Umbilical cord (tissue), 1 donor: ENCODE measurements at regions not wholly inside any gene's neighbourhood (a gene's known extent, or its start where the extent isn't known, plus 50 kb on each side); places are given as distances from the start of the nearest gene placed in this dataset.
A peak's percentile ranks its signal among the peaks of the same experiment; 100 is the strongest.
"Not testable (repeated sequence)": the region's sequence is repeated elsewhere in the genome, so short reads cannot be mapped to it uniquely, and the experiment has no call there.

Experiments used
- DNase-seq: peaks from one replicate; pipeline ENCODE4 v3.0.0-alpha.2; 2015; ENCODE audit warnings: low spot score

DNA sequence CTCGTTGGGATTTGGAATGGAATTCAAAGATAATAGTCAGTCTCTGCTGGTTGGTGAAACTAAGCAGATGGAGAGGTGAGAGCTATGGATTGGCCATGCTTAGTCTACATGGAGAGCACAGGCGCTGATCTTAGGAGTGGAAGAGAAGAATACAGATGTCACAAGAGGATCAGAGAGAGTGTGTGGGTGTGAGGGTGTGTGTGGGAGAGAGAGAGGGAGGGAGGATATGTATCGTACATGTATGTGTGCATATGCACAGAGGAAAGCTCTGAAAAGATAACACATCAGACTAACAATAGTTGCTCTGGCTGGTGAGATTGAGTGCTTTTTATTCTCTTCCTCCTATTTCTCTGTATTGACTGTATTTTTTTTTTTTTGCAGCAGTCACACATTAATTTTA lies 686.2 kb upstream of the TBX3 start:
- no peak for DNase-seq

DNA sequence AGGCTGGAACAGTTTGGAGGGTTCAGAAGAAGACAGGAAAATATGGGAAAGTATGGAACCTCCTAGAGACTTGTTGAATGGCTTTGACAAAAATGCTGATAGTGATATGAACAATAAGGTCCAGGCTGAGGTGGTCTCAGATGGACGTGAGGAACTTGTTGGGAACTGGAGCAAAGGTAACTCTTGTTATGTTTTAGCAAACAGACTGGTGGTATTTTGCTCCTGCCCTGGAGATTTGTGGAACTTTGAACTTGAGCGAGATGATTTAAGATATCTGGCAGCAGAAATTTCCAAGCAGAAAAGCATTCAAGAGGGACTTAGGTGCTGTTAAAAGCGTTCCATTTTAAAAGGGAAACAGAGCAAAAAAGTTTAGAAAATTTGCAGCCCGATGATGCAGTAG lies 682.3 kb upstream of the TBX3 start:
- DNase-seq = not testable (repeated sequence)

DNA sequence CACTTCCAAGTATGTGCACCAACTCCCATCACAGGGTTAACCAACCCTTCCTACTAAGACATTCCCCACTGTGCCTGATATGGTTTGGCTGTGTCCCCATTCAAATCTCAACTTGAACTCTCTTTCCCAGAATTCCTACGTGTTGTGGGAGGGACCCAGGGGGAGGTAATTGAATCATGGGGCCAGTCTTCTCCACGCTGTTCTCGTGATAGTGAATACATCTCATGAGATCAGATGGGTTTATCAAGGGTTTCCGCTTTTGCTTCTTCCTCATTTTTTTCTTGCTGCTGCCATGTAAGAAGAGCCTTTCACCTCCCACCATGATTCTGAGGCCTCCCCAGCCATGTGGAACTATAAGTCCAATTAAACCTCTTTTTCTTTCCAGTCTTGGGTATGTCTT lies 681.8 kb upstream of the TBX3 start:
- DNase-seq = not testable (repeated sequence)

DNA sequence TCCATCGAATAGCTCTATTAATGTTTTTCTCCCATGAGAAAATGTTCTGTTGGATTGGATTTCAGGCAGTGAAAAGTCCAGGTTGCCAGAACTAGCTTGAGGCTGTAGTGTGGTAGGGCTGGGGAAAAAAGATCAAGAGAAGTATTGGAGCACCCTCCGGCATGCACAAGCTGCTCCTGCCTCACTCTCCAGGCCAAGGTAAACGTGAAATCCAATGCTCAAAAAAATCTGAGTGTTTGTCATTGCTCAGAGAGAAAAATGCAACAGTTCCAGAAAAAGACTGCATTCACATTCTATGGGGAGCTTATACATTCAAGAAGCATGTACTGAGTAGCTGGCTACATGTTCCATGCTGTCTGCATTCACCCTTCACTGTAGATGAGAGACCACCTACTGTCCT lies 680.9 kb upstream of the TBX3 start:
- no peak for DNase-seq

DNA sequence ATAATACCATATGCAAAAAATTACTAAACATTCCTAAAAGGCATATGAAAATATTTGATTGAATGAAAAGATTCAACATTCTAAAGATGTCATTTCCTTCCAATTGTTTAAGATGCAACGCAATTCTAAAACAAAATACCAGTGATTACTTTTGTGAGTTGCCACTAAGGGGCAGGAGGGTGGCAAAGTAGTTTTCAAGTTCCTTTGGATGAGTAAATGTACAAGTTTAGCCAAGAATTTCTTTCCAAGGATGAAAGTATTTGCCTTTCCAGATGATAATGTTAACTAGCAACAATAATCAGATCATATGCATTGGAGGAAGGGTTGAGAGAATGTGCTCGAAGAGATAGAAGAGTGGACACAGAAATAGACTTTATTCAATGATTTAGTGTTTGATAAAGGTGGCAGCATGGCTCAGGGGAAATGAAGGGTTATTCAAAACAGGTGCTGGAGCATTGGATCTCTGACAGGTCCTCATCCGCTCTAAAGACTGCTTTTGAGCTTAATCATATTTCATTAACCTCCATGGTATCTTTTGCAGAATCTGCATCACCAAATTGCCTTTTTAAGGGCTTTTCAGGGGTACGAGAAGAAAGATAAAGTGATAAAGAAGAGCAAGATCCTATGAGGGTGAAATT lies 678.5 kb upstream of the TBX3 start:
- DNase-seq = peak; percentile 55

DNA sequence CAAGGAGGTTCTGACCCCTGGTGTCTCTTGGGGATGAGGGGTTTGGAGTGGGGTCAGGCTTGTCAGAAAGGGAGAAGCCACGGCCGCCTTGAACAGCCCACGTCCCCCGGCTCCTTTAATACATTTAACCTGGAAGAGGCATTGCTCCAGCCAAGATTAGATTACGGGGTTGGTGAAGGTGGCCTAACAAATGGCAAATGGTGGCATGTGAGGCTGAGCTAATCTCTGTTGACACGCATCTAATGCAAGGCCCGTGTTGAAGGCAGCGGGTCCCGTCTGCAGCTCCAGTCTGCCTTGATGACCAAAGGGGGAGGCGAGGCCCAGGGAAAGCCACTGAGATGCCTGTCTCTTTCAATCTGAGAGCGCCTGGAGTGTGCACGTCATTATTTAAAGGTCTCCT lies 673.7 kb upstream of the TBX3 start:
- DNase-seq = no peak

DNA sequence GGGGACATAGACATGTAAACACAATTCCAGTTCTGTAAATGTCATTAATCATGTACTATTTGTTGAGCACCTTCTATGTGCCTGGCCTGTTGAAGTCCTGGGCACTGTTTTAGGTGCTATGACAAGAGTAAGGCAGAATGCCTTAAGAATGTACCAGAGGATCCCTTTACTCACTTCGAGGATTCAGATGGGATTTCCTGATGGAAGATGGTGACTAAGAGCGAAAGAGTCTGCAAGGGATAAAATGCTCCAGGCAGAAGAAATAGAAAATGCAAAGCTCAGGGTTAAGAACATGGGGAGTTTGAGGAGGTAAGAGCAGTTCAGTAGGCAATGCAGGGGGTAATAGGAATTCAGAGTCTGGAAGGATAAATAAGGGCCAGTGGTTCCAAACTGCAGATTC lies 671.3 kb upstream of the TBX3 start:
- DNase-seq = no peak

DNA sequence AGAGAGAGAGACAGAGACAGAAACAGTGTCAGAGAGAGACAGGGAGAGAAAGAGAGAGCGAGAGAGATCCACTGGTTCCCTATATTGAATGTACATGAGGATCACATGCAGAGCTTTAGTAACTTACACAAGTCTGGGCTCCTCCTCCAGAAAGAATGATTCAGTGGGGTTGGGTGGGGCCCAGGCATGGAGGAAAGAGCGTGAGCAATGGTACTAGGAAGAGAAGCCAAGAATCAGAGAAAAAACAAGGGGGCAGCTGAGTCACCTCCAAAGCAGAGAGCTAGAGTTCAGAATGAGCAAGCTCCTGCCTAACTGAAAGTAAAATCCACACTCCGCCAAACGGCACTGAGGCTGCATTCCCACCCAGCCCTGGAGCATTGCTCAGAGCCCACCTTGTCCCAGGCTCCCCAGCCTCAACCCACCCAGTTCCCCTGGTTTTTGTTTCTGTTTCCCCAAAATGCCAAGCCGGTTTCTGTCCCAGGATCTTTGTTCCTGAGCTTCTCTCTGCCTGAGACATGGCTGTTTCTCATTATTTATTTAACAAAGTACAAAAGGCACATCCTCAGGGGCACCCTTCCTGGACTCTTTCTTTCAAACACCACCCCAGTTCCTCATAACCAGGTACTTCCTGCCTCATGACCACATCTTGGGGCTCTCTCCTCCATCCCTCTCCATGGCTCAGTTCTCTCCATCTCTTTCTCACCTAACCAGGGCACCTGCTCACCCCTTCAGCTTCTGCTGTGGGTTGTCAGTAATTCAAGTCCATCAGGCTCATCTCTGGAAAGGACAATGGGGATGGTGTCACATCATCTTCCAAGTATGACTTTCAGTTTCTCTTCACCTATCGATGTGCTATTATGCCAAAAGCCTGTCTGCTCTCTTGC lies 670.3 kb upstream of the TBX3 start:
- DNase-seq = peak; percentile 97

DNA sequence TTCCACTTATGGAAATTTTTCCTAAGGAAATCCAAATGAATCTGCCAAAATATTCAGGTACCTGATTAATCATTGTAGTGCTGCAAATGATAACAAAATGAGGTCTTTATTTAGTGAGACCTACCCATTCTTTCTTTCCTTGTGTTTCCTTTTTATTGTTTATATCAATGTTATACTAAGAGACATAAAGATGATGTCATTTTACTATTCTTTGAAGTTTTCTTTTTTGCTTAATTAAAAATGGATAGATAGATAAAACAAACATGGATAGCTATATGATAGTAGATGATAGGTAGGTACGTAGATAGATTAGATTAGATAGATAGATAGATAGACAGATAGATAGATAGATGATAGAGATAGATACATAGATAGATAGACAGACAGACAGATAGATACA lies 669.5 kb upstream of the TBX3 start:
- no peak for DNase-seq

DNA sequence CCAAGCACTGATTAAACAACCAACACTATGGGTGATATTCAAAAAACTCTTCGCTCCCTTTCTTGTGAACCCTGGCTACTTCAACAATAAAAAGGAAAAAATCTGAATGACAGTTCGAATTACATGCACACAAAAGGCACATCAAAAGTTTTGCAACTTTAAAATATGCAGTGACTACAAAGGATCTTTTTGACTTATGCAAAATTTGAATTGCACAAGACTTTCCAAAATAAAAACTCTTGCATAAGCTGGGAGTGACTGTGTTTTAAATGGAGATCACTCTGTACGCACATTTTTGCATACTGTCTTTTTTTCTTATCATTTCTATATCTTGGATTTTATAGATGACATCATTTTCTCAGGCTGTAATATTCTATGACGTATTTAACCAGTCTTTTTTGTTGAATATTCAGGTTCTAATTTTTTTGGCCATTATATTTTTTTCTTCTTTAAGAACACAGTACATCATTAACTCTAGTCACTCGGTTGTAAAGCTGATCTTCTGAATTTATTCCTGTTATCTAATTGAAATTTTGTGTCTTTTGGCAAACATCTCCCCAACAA lies 667.6 kb upstream of the TBX3 start:
- peak; percentile 74 for DNase-seq

DNA sequence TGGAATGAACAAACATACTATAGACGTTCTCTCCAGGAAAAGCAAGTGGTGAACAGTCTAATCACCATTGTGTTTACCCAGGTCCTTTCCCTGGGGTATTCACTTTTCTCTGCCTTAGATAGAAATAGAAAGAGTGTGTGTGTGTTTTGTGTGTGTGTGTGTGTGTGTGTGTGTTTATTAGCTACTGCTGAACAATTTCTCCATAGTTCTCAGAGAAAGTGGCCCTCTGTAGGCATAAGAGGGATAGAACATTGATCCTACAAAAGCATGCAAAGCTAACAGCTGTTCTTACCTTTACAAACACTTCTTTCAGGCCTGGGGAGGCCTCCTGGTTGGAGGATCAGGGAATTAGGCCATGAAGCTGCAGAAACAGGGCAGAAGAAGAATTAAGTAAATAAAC lies 665.7 kb upstream of the TBX3 start:
- DNase-seq = no peak

DNA sequence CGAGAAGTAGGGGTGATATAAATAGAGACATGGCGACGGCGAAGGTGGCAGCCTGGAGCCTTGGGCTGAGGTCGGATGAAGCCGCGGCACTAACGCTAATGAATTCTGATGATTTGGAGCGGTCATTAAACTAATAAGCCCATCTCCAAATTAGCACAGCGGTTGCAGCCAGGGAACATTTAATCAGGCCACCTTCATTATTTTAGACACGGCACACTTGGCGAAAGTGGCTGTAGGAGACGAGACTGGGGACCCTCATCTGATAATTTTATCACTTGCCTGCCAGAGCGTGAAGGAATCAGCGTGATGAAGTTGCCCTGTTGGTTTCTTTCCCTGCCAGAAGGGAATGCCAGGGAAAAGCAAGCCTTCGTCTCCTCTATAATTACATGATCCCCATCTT lies 664.3 kb upstream of the TBX3 start:
- DNase-seq = no peak

DNA sequence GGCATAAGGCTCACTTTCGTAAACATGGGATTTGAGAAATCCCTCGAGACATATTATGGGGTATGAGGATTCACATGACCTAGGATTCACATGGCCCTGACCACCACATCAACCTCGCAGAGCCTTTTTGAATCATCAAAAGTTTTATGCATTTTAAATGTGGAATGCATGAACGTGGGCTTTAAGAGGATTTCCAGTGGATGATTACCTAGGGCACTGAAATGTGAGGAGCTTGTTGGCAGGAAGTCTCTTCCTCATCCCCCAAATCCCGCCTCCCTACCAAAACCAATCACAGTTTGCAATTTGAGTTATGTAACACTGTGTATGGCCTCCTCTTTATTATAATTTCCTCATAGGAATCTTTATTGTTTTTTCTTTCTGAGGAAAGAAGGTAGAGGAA lies 659.6 kb upstream of the TBX3 start:
- DNase-seq = no peak

DNA sequence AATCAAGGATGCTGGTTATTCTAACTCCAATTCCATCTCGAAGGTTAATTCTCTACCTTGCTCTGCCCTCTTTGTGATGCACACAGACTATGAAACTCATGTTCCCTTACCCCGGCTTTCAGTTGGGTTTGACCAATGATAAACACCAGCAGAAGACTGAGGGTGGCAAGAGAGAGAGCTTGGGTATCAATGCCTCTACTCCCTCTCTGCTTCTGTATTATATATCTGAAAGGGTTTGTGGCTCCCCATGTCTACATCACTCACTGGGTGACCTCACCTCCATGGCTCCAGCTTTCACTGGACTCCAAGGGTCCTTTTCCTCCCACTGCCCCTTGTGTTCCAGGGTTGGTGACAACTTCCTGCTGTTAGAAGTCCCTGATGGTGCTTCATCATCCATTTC lies 659.0 kb upstream of the TBX3 start:
- no peak for DNase-seq

DNA sequence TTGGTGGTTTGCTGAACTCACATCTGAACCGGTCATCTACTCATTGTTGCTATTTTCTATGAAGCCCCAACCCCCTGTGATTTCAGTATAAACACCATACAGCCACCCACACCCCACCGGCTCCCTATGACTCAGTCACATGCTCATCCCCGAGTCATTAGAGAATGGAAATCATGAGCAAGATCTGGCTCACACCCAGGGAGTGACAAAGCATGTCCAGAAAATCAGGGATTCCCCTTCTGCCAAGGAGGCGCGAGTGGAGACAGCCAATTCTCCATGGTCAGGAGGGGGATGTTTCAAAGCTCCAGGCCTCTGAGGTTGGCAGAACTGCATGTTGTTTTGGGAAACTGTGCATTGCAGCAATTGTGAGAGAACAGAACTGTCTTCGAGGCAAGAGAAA lies 657.5 kb upstream of the TBX3 start:
- peak; percentile 61 for DNase-seq

DNA sequence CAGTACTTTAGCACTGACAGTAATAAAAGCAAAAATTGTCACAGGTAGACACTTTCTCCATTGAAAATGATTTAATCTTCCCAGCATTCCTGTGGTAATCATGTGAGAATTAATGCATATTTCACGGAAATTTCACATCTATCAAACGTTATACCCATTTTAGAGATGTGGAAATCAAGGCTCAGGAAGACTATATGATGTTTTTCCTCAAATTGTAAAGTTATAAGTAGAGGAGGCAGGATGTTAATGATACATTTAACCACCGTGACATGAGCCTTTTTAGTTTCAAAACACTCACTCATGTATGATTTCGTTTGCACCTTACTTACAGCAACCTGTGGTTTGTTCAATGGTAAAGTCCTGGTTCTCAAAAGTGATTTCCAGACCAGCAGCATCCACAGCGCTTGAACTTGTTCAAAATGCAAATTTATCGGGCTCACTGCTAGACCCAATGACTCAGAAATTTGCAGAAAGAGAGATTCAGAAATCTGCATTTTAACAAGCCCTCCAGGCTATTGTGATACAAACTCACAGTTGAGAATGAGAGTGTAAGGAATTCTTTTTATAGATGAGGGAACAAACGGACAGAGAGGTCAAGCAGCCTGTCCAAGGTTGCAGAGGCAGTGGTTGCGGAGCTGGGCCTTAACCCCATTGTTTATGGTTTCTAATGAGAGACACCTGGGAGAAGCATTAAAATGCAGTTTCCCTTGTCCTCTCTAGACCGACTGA lies 654.8 kb upstream of the TBX3 start:
- DNase-seq = no peak

DNA sequence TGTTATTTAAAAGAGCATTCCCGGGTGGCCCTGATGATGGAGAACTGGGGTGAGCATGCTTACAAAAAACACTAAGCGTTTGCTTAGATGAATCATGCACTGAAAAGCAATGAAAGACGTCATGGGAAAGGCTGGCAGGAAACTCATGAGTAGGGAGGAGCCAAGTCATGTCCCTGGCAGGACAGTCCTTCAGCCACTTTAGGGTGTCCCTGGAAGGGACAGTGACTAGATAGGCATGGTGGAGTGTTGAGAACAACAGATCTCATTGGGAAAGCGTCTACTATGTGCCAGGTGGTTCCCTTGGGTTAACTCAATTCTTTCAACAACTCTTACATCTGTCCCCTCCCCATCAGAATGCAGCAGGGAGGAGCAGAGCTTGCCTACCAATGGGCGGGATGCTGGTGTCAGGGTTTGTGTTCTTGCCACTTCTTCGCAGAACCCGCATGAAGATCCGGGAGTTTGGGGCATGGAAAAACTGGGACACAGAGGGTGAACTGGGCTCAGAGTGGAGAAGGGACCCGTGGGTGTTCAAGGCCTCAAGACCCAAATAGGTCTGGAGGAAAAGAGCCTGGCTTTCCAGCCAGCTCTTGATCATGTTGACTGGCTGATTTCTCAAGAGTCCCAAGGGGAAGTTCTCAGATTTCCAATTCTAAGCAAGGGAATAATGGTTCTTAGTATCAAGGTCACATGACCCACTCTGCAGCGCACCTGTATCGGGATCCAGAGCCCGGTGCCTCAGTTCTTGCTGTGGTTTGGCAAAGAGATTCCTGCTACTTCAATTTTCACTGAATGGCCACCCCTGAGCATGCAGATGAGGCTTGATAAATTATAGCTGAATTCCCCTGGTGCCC lies 653.9 kb upstream of the TBX3 start:
- no peak for DNase-seq

DNA sequence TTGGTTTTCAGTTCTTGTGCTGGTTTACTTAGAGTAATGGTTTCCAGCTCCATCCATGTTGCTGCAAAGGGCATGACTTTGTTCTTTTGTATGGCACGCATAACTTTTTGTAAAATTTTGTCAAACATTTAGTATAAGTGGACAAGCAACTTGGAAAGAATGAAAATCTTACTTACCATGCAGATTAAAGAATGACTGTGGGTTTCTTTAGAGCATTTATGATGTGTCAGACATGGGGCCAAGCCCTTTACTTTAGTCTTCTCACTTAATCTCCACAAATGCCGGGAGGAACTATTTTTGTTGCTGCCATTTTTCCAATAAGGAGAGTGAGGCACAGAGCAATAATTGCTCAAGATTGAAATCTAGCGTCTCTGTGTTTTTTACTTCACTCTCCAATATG lies 652.5 kb upstream of the TBX3 start:
- no peak for DNase-seq

DNA sequence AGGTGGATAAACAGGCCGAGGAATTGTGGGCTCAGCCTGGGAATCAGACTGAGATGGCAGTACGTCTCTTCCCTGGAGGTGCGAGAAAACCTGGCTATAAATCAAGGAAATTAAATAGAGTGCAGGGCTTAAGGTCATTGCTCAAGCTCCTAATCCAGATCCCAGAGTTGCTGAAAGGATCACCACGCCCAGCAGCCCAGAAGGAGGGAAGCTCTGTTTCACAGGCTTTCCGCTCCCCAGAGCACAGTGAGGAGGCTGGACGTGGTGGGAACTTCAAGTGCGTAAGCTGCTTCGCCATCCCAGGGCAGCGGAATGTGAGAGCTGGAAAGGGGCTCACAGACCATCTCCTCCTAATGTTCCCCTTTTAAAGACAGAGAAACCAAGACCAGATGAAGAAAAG lies 651.6 kb upstream of the TBX3 start:
- DNase-seq = peak; percentile 60

DNA sequence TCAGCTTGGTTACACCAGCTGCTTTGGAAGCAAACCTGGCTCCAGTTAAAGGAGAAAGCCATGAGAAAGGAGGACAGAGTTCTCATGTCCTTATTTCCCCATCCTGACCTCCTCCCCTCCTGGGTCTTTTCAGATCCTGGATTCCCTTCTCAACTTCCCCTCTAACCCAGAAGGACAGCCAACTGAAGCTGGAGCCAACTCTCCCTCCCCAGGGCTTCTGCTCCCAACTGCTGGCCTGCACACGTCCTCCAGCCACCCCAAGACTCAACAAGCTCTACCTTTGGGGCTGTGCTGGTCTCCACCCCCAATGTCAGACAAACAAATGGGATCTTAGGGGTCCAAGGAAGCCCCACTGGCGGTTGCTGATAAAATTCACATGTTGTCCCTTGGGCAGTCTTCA lies 651.1 kb upstream of the TBX3 start:
- DNase-seq = no peak

DNA sequence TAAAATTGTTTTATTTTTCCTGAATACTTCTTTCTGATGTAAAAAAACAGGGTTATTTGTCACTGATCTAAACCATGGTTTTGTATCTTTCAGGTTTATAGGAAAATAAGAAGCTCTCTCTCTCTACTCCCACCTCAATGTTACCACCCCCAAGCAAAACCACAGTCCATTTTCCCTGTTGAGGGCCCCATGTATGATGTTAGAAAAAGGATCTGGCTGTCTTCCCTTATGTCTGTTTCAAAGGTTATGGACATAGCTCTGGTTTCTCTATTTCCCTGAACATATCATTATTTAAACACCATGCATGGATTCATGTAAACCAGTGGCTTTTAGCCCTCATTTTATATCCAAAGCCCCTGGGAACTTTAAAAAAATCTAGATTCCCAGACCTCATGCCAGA lies 649.0 kb upstream of the TBX3 start:
- no peak for DNase-seq
